Activated CD8-positive, alpha-beta memory T cell treated with anti-CD3 and anti-CD28 coated beads, Interleukin-2, amount 10 ng/mL, durations not matched to agents 7 days and 5 days (primary cell): ENCODE measurements at regions not wholly inside any gene's neighbourhood (a gene's known extent, or its start where the extent isn't known, plus 50 kb on each side); places are given as distances from the start of the nearest gene placed in this dataset.
"Not testable (repeated sequence)": the region's sequence is repeated elsewhere in the genome, so short reads cannot be mapped to it uniquely, and the experiment has no call there.

Experiments used
- ATAC-seq: fragments of 150-1000 bp; cut with Tn5 transposase; one replicate; pipeline ENCODE4 v1.10.0; 2021; ENCODE audit warnings: moderate library complexity
- CTCF ChIA-PET: fragments of 350-600 bp; sonication (Branson Sonifier 250); formaldehyde crosslinking; loops from one replicate; lab custom pipeline; 2021; ENCODE audit warnings: antibody characterized with exemption; lab: Charles Lee
- DNase-seq: peaks from one replicate; pipeline ENCODE4 v3.0.0-alpha.2; 2020
- H3K27ac Mint-ChIP-seq: one replicate; pipeline ENCODE4 v1.8.0; 2021; ENCODE audit warnings: mild to moderate bottlenecking, mixed read lengths
- H3K27me3 Mint-ChIP-seq: one replicate; pipeline ENCODE4 v1.8.0; 2021; ENCODE audit warnings: mixed read lengths
- H3K36me3 Mint-ChIP-seq: one replicate; pipeline ENCODE4 v1.8.0; 2021; ENCODE audit warnings: mild to moderate bottlenecking, mixed read lengths
- H3K4me1 Mint-ChIP-seq: one replicate; pipeline ENCODE4 v1.8.0; 2021; ENCODE audit warnings: mixed read lengths
- H3K4me3 Mint-ChIP-seq: one replicate; pipeline ENCODE4 v1.8.0; 2021; ENCODE audit warnings: mild to moderate bottlenecking, moderate library complexity, mixed read lengths
- H3K9me3 Mint-ChIP-seq: one replicate; pipeline ENCODE4 v1.8.0; 2022; ENCODE audit warnings: low read depth, mixed read lengths

DNA sequence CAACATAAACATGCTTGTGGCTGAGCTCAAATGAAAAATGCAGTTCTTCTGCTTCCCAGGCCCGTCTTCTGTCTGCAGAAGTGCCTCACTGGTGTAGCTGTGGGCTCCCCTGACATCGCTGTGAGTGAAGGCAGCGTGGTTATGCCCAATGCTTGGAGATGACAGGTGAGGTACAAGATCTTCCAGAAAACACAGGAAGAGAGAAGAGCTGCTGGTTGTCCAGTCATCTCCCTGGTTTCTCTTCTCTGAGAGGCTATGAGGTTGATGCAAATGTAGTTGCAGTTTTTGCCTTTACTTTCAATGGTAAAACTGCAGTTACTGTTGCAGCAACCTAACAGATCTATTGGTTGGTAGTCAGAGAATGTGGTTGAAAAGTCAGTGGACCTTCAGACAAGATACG, 223.6 kb downstream of the GATA3 start:
- peaks cover 3% of the 10 kb centered on the region for H3K36me3 Mint-ChIP-seq
- no peak overlapping the region for H3K4me3 Mint-ChIP-seq
- no peak overlapping the region for H3K27ac Mint-ChIP-seq
- H3K9me3 Mint-ChIP-seq, result peaks cover 2% of the 10 kb centered on the region
- H3K4me1 Mint-ChIP-seq, result peaks cover 14% of the 10 kb centered on the region
- peak; percentile 61 for ATAC-seq
- no peaks in the 10 kb centered on the region for H3K27me3 Mint-ChIP-seq
- peak; percentile 67 for DNase-seq
- CTCF ChIA-PET, result no interaction called here

DNA sequence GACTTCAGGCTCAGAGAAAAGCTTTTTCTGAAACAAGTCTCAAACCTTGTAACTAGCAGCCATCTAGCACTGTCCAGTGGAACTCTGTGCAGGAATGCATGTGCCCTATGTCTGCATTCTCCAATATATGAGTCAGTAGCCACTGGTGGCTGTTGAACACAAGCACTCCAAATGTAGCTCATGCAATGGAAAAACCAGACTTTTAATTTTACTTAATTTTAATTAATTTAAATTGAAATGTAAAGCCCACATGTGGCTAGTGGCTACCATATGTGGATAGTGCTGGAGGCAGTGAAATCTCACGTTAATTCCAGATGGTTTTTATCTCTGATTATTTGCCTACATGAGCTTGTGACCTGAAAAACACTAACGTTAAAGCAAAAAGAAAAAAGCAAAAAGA, 225.1 kb downstream of the GATA3 start:
- H3K4me1 Mint-ChIP-seq, result peaks cover 14% of the 10 kb centered on the region
- H3K4me3 Mint-ChIP-seq, result no peak overlapping the region
- DNase-seq (no peak), ATAC-seq (no peak)
- H3K27me3 Mint-ChIP-seq, result no peaks in the 10 kb centered on the region
- CTCF ChIA-PET, result no interaction called here
- H3K9me3 Mint-ChIP-seq, result peaks cover 2% of the 10 kb centered on the region
- H3K36me3 Mint-ChIP-seq, result peaks cover 1% of the 10 kb centered on the region
- H3K27ac Mint-ChIP-seq, result peak overlapping the region; percentile 0

- H3K4me1 Mint-ChIP-seq, result peaks cover 14% of the 10 kb centered on the region
- no peak overlapping the region for H3K4me3 Mint-ChIP-seq
- CTCF ChIA-PET, result interaction anchor here (0.9 kb wide), 1 partner anchor 14 kb away, joined by 3 read pairs; no protein-coding TSS in a partner anchor
- no peaks in the 10 kb centered on the region for H3K27me3 Mint-ChIP-seq
- ATAC-seq (no peak), DNase-seq (no peak)
- H3K27ac Mint-ChIP-seq, result no peak overlapping the region
- H3K9me3 Mint-ChIP-seq, result no peaks in the 10 kb centered on the region
- H3K36me3 Mint-ChIP-seq, result no peaks in the 10 kb centered on the region
Observed at GRCh38 chr10:8280946-8281345, 226.5 kb downstream of the GATA3 start.

DNA sequence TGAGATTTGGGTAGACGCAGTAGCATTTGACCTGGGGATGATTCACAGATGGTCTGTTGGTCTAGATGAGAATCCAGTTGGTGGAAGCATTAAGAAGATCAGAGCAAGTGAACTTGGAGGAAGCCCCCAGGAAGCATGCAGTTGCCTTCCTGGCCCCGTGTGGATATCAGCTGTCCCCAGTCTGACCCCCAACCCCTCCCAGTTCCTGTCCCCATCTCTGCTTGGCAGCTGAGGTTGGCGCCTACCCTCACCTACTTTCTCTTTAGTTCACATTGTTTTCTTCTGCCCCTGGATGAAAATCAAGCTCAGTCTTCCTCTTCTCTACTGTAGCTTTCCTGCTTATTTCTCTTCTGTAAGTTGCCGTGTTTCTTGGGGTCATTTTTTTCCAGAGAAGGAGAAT, 227.9 kb downstream of the GATA3 start:
- H3K4me3 Mint-ChIP-seq, result no peak overlapping the region
- peaks cover 14% of the 10 kb centered on the region for H3K4me1 Mint-ChIP-seq
- ATAC-seq (no peak), DNase-seq (no peak)
- CTCF ChIA-PET, result no interaction called here
- H3K9me3 Mint-ChIP-seq, result no peaks in the 10 kb centered on the region
- H3K36me3 Mint-ChIP-seq, result no peaks in the 10 kb centered on the region
- H3K27me3 Mint-ChIP-seq, result no peaks in the 10 kb centered on the region
- no peak overlapping the region for H3K27ac Mint-ChIP-seq

DNA sequence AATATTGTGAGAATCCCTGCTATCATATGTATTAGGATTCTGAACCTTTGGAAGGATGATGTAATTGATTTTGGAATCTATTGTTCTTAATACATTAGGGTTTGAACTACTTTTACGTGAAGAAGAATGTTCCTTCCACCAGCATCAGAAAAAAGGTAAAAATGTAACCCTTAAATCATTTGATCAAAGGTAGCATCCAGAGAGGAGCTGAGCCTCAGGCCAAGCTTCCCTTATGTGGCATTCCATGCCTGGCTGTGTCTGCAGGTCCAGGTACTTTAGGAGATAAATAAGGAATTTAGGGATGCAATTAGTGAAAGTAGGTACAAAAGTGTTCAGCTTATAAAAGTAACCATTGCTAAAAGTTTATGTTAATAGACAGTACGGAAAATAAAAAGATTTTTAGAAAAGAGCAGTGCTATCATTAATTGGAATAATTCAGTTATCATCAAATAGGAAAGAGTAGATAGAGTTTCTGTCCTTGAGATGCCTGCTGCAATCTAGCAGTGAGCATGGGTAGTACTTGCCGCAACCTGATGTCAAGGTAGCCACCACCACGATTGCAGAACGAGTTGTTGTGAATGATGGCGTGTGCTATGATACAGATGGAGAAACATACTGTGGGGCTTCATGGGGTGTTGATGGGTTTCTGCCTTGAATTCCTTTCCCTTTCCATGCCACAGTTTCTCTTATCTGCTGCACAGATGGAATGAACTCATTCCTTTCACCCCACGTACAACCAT, 228.8 kb downstream of the GATA3 start:
- CTCF ChIA-PET, result no interaction called here
- no peak for DNase-seq
- Mint-ChIP-seq H3K9me3 (no peaks in the 10 kb centered on the region), H3K27ac (no peak overlapping the region), H3K36me3 (no peaks in the 10 kb centered on the region), H3K4me1 (peaks cover 5% of the 10 kb centered on the region), H3K27me3 (no peaks in the 10 kb centered on the region), H3K4me3 (no peak overlapping the region)
- ATAC-seq, result no peak

GRCh38 chr10:8283986-8284385, 229.5 kb downstream of the GATA3 start:
- Mint-ChIP-seq H3K27ac (no peak overlapping the region), H3K36me3 (no peaks in the 10 kb centered on the region), H3K4me1 (peaks cover 5% of the 10 kb centered on the region), H3K9me3 (no peaks in the 10 kb centered on the region), H3K4me3 (no peak overlapping the region), H3K27me3 (no peaks in the 10 kb centered on the region)
- ATAC-seq (no peak), DNase-seq (no peak)
- CTCF ChIA-PET, result no interaction called here

DNA sequence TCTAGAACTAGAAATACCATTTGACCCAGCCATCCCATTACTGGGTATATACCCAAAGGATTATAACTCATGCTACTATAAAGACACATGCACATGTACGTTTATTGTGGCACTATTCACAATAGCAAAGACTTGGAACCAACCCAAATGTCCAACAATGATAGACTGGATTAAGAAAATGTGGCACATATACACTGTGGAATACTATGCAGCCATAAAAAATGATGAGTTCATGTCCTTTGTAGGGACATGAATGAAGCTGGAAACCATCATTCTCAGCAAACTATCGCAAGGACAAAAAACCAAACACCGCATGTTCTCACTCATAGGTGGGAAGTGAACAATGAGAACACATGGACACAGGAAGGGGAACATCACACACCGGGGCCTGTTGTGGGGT, 231.5 kb downstream of the GATA3 start:
- H3K4me1 Mint-ChIP-seq, CTCF ChIA-PET, H3K9me3 Mint-ChIP-seq, H3K36me3 Mint-ChIP-seq, ATAC-seq, H3K4me3 Mint-ChIP-seq, H3K27me3 Mint-ChIP-seq, H3K27ac Mint-ChIP-seq, DNase-seq: not testable (repeated sequence)

DNA sequence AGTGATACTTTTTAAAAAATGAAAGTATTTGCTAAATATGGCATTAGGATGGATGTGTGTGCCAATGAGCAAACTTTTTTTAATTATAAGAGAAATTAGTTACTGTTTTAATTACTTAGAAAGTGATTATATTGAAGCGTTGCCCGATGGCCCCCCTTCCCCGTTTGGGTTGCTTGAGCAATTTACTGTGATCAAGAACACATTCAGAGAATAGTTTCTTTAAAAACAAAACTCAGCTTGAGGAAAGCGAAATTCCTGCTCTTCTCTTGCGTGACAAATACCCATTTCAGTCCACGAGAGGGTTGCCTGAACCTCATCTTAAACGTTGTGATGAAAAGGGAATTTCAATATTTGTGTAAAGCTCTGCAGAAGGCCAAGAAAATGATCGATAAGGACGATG, 234.1 kb downstream of the GATA3 start:
- Mint-ChIP-seq H3K27ac (no peak overlapping the region), H3K4me1 (no peaks in the 10 kb centered on the region), H3K27me3 (no peaks in the 10 kb centered on the region), H3K9me3 (no peaks in the 10 kb centered on the region), H3K4me3 (no peak overlapping the region), H3K36me3 (peaks cover 2% of the 10 kb centered on the region)
- DNase-seq (no peak), ATAC-seq (no peak)
- CTCF ChIA-PET, result no interaction called here

GRCh38 chr10:8289186-8289924, 234.9 kb downstream of the GATA3 start:
- Mint-ChIP-seq H3K36me3 (peaks cover 2% of the 10 kb centered on the region), H3K27me3 (no peaks in the 10 kb centered on the region)
- CTCF ChIA-PET, result interaction anchor here (1.7 kb wide), 1 partner anchor 27 kb away, joined by 3 read pairs; no protein-coding TSS in a partner anchor

GRCh38 chr10:8294779-8295178, 240.3 kb downstream of the GATA3 start:
- H3K27ac Mint-ChIP-seq, result no peak overlapping the region
- CTCF ChIA-PET, result no interaction called here

More at GRCh38 chr10:8289186-8289924, 234.9 kb downstream of the GATA3 start:
- Mint-ChIP-seq H3K4me1 (no peaks in the 10 kb centered on the region), H3K27ac (no peak overlapping the region), H3K4me3 (no peak overlapping the region), H3K9me3 (no peaks in the 10 kb centered on the region)
- DNase-seq (no peak), ATAC-seq (no peak)

GRCh38 chr10:8295311-8295710, 240.8 kb downstream of the GATA3 start:
- Mint-ChIP-seq H3K4me3 (no peak overlapping the region), H3K4me1 (no peaks in the 10 kb centered on the region), H3K27me3 (peaks cover 4% of the 10 kb centered on the region), H3K27ac (no peak overlapping the region), H3K9me3 (no peaks in the 10 kb centered on the region), H3K36me3 (peaks cover 2% of the 10 kb centered on the region)
- DNase-seq, result no peak
- no peak for ATAC-seq
- CTCF ChIA-PET, result no interaction called here

More at GRCh38 chr10:8294779-8295178, 240.3 kb downstream of the GATA3 start:
- H3K4me3 Mint-ChIP-seq, result no peak overlapping the region
- peaks cover 4% of the 10 kb centered on the region for H3K27me3 Mint-ChIP-seq
- no peaks in the 10 kb centered on the region for H3K9me3 Mint-ChIP-seq
- no peaks in the 10 kb centered on the region for H3K4me1 Mint-ChIP-seq
- ATAC-seq (no peak), DNase-seq (no peak)
- peaks cover 2% of the 10 kb centered on the region for H3K36me3 Mint-ChIP-seq

- no peak for DNase-seq
- H3K27me3 Mint-ChIP-seq, result peaks cover 4% of the 10 kb centered on the region
- ATAC-seq, result no peak
- no peaks in the 10 kb centered on the region for H3K36me3 Mint-ChIP-seq
- no peak overlapping the region for H3K27ac Mint-ChIP-seq
- CTCF ChIA-PET, result no interaction called here
- H3K4me3 Mint-ChIP-seq, result no peak overlapping the region
- H3K9me3 Mint-ChIP-seq, result no peaks in the 10 kb centered on the region
- no peaks in the 10 kb centered on the region for H3K4me1 Mint-ChIP-seq
Observed at GRCh38 chr10:8296090-8296733, 241.7 kb downstream of the GATA3 start.

- Mint-ChIP-seq H3K27ac (no peak overlapping the region), H3K4me1 (no peaks in the 10 kb centered on the region), H3K36me3 (no peaks in the 10 kb centered on the region), H3K4me3 (no peak overlapping the region), H3K27me3 (peaks cover 4% of the 10 kb centered on the region), H3K9me3 (no peaks in the 10 kb centered on the region)
- CTCF ChIA-PET, result no interaction called here
- DNase-seq, result no peak
- no peak for ATAC-seq
Observed at GRCh38 chr10:8296734-8297101, 242.2 kb downstream of the GATA3 start.

DNA sequence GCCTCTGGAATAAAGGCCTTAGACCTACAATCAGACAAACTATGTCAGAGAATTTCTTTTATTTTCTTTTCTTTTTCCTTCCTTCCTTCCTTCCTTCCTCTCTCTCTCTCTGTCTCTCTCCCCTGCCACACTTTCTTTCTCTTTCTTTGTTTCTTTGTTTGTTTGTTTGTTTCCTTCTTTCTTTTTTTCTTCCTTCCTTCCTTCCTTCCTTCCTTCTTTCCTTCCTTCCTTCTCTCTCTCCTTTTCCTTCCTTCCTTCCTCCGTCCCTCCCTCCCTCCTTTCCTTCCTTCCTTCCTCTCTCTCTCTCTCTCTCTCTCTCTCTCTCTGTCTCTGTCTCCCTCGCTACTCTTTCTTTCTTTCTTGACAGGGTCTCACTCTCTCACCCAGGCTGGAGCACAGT, 242.6 kb downstream of the GATA3 start:
- DNase-seq (no peak), ATAC-seq (no peak)
- no peak overlapping the region for H3K4me3 Mint-ChIP-seq
- H3K9me3 Mint-ChIP-seq, result no peaks in the 10 kb centered on the region
- no peak overlapping the region for H3K27ac Mint-ChIP-seq
- peaks cover under 1% of the 10 kb centered on the region for H3K4me1 Mint-ChIP-seq
- H3K36me3 Mint-ChIP-seq, result no peaks in the 10 kb centered on the region
- peaks cover 4% of the 10 kb centered on the region for H3K27me3 Mint-ChIP-seq
- CTCF ChIA-PET, result no interaction called here
